Dermis blood vessel endothelial cell (primary cell): ENCODE measurements at regions not wholly inside any gene's neighbourhood (a gene's known extent, or its start where the extent isn't known, plus 50 kb on each side); places are given as distances from the start of the nearest gene placed in this dataset.
"Not testable (repeated sequence)": the region's sequence is repeated elsewhere in the genome, so short reads cannot be mapped to it uniquely, and the experiment has no call there.

Source experiments
- DNase-seq: peaks from one replicate; pipeline ENCODE4 v3.0.0; 2010

DNA sequence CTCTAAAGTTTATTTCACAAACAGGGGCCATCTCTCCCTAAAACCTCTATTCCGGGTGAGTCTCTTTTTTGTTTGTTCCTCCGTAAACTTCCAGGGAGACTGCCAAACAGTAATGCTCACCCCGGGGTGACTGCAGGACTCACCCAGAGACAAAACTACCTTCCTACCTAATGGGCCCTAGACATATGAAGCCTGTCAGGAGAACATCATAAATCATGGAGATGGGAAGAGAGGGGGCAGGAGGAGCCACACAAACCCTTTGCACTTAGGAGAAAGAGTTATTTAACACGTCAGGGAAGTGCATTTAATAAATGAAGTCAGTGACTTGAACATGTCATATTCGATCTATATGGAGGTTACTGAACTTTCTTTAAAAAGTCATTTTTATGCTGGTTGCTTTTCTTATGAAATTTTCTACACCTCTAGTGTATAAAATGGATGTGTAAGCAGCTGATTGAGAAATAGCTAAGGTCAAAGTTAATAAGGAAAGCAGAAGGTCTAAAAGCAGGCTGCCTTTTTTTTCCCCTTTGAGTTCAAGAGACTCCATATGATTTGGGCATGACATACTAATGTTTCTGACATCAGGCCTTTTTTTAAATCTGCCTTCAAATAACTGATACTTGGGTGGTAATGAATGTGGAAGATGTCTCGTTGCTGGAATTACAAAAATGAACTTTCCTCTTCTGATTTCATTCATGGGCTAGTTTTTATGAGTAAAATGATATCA, 286.9 kb upstream of the USP25 start:
- no peak for DNase-seq

DNA sequence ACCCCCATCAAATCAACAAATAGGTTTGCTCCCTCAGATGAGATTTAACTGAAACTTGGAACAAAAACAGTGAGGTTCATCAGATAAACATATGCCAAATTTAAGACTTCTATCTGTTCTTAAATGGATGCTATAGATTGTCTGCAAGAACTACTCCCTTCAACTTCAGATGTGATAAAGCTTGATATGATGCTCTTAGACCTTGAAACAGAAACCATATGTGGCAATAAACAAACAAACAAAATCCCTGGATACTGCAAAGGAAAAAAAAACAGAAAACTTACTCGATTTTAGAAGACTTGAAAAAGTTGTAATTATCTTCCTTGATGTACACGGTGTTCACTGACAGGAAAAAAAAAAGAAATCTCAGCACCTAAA, 286.1 kb upstream of the USP25 start:
- DNase-seq = no peak

- DNase-seq = no peak
Observed at GRCh38 chr21:15444118-15444960, 285.4 kb upstream of the USP25 start.

- DNase-seq = no peak
Observed at GRCh38 chr21:15445327-15445726, 284.5 kb upstream of the USP25 start.

- DNase-seq = no peak
Observed at GRCh38 chr21:15446223-15446622, 283.6 kb upstream of the USP25 start.

DNA sequence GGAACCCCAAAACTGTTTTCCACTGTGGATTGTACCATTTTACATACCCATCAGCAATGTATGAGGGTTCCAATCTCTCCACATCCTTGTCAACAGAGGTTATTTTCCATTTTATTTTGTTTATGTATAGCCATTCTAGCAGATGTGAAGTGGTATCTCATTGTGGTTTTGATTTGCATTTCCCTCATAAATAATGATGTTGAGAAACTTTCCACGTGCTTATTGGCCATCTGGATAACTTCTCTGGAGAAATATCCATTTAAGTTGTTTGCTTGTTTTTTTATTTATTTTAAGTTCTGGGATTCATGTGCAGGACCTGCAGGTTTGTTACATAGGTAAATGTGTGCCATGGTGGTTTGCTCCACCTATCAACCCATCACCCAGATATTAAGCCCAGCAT, 280.2 kb upstream of the USP25 start:
- DNase-seq = no peak

- no peak for DNase-seq
Observed at GRCh38 chr21:15453261-15453660, 276.5 kb upstream of the USP25 start.

DNA sequence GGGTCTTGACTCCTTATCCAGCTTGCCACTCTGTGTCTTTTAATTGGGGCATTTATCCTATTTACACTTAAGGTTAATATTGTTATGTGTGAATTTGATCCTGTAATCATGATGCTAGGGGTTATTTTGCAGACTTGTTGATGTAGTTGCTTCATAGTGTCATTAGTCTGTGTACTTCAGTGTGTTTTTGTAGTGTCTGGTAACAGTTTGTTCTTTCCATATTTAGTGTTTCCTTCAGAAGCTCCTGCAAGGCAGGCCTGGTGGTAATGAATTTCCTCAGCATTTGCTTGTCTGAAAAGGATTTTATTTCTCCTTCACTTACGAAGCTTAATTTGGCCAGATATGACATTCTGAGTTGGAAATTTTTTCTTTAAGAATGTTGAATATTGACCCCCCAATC, 276.0 kb upstream of the USP25 start:
- DNase-seq = not testable (repeated sequence)

GRCh38 chr21:15454931-15455330, 274.9 kb upstream of the USP25 start:
- not testable (repeated sequence) for DNase-seq

DNA sequence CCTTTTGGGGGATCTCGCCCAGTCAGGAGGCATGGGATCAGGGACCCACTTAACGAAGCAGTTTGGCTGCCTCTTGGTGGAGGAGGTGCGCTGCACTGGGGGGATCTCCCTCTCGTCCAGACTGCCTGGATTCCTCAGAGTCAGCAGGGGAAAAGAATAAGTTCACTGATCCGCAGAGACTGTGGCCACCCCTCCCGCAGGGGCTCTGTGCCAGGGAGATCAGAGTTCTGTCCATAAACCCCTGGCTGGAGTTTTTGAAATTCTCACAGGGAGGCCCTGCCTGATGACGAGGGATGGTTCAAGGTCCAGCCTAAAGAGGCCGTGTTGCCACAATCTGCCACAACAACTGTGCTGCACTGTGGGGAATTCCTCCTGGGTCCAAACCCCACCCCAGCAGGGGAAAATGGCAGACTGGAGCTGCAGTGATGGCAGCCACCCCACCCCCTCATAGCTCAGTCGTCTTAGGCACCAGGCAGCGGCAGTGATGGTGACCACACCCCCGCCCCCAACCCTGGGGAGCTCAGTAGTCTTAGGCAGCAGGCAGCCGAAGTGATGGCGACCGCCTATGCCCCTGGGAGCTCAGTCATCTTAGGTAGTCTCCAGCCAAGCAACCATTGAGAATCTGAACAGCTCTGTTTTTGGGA, 273.8 kb upstream of the USP25 start:
- DNase-seq = no peak

- no peak for DNase-seq
Observed at GRCh38 chr21:15457965-15458364, 271.8 kb upstream of the USP25 start.

DNA sequence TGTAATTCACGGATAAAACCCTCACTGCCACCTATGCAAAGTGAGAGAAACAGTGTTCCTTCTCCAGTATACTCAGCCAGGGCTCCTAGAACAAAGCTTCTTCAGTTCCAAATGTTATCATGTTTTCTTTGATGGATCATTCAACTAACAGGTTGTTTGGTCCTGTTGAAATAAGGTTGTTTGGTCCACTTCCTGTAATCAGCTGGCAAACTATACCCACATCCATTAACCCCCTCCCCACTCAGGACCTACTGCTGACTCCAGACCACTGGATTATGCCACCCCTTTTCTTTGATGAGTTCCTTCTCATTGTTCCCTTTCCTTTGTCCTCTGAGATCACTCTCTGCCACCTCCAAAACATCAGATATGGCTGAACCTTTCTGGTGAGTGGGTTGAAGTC, 267.7 kb upstream of the USP25 start:
- no peak for DNase-seq

- DNase-seq = no peak
Observed at GRCh38 chr21:15466329-15466728, 263.5 kb upstream of the USP25 start.

DNA sequence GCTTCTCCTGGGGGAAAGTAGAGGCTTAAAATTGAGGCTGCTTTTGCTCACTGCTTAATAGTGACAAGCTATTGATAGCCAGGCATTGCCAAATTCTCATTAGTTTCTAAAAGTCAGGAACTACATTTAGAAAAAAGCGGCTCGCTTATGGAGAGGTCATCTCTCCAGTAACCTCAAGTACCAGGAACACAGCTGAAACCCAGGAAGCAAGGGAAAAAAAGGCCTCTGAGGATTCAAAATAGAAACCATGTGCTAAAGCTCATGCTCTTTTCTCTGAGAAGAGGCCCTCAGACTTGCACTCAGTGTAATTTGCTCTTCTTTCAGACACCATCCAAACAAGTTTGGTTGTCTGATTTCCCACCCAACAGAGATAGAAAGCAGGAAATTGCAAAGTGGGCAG, 261.4 kb upstream of the USP25 start:
- no peak for DNase-seq

DNA sequence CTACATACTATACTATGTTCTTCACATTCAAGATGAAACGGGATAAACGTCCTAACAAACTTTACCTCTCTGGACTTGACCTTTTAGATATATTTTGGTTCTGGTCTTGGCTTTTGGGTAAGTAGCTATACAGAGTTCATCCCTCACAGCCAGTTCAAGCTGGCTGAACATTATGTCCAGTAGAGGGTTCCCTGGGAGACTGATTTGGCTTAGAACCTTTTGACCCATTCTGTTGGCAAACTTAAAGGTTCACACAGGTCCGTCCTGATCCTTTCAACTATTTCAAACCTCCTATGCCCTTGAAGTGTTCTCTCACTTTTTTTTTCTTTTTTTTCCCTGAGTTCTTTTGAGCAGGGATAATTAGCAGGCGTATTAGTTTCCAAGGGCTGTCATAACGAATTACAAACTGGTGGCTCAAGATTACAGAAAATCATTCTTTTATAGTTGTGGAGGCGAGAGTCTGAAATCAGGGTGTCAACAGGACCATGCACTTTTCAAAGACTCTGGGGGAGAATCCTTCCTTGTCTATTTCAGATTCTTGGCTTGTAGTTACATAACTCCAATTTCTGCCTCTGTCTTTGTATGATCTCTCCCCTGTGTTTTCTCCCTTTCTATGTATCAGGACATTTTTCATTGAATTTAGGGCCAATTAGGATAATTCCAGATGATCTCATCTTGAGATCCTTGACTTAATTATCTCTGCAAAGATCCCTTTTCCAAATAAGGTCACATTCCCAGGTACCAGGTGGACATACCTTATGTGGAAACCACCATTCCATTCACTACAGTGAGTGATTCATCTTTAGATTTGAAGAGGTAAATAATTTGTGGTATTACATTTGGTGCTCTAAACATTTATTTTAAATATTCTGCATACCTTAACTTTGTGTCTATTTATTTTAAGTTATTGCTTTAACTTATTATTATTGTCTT, 257.4 kb upstream of the USP25 start:
- no peak for DNase-seq

- not testable (repeated sequence) for DNase-seq
Observed at GRCh38 chr21:15477773-15478172, 252.0 kb upstream of the USP25 start.

GRCh38 chr21:15480160-15480559, 249.6 kb upstream of the USP25 start:
- DNase-seq = no peak

DNA sequence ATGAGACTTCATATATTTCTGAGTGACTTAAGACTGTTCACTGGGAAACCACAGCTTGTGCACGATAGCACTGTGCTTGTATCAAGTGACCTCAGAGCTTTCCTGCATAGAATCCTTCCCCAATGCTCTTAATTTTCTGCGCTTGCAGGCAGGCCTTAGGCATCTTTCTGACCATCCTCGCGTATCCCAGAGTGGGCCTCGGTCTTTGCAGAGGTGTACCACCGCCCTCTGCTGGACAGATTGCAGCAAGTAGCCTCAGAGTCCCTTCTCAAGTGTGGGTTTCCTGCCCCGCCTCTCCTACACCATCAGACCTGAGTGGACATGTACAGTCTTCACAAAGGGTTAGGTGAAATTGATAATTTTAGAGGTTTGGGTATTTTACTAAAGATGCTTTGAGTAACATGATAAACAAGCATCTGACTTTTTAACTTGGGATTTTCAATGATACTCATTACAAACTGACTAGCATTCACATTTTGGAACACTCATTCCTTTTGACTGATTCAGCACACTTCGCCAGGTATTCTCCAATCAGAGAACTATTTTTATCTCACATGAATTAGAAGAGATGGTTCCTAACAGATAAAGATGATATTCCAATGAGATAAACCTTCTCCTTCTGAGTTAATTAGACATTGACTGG, 246.5 kb upstream of the USP25 start:
- DNase-seq = peak; percentile 93

DNA sequence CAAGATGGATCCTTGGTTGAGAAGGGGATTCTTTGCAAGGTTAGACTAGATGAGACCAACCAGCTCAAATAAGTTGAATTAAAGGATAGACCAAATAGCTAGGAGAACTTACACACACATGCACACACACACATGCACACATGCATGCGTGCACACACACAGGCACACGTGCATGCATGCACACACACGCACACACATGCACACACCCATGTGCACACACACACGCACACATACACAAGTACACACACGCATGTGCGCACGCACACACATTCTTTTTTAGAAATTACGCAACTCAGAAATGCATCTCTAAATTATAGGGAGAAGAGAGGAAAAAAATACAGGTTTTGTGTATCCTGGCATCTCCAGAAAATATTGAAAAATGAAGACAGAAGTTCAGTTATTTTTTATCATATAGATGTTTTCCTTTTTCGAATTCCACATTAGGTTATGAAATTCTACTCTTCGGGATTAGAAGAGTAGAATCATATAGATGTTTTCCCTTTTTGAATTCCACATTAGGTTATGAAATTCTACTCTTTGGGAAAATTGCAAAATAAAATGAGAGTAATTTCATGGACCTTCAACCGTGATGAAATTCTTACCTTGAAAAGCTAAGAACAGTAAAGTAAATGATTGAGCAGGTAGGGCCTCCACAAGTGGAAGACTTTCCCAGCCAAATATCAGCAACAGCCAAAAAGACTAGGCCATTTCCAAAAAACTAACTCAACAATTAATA, 243.2 kb upstream of the USP25 start:
- DNase-seq = no peak

- no peak for DNase-seq
Observed at GRCh38 chr21:15487196-15487550, 242.6 kb upstream of the USP25 start.

DNA sequence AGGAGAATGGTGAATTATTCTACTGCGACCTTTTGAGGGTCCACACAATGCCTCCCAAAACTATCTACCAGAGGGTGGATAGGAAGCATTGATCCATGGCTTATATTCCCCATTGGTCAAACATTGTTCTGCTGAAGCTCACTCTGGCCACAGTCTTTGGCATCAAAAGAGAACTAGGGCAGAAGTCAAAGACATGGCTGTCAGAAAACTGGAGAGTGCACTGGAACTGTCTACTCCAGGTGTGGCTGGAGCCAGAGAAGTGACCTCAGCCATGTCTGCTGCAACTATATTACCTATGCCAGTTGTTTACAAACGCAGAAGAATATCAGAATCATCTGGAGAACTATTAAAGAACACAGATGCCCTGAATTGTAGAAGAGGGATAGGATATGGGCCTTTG, 238.7 kb upstream of the USP25 start:
- DNase-seq = no peak
